ENCODE measurements at regions not wholly inside any gene's neighbourhood (a gene's known extent, or its start where the extent isn't known, plus 50 kb on each side); places are given as distances from the start of the nearest gene placed in this dataset.

GRCh38 chr3:150255826-150256225 lies 152.3 kb upstream of the TSC22D2 start:
- no peak overlapping the region for H3K4me3 Mint-ChIP-seq
- H3K27ac Mint-ChIP-seq: no peak overlapping the region
- H3K36me3 Mint-ChIP-seq: no peaks in the 10 kb centered on the region
- H3K27me3 Mint-ChIP-seq: peaks cover 4% of the 10 kb centered on the region
- peaks cover 0 to 2% (median 0%) of the 10 kb centered on the region in 3 donors for H3K4me1 Mint-ChIP-seq
- peaks cover 0 to 2% (median 0%) of the 10 kb centered on the region in 3 donors for H3K9me3 Mint-ChIP-seq

- peaks cover 0 to 2% (median 0%) of the 10 kb centered on the region in 3 donors for H3K4me1 Mint-ChIP-seq
- H3K27ac Mint-ChIP-seq: no peak overlapping the region
- peaks cover 4% of the 10 kb centered on the region for H3K27me3 Mint-ChIP-seq
- H3K4me3 Mint-ChIP-seq: no peak overlapping the region
- H3K36me3 Mint-ChIP-seq: peaks cover 2% of the 10 kb centered on the region
- H3K9me3 Mint-ChIP-seq: peaks cover 0 to 2% (median 0%) of the 10 kb centered on the region in 3 donors
These were observed 152.7 kb upstream of the TSC22D2 start for GRCh38 chr3:150255413-150255812.

DNA sequence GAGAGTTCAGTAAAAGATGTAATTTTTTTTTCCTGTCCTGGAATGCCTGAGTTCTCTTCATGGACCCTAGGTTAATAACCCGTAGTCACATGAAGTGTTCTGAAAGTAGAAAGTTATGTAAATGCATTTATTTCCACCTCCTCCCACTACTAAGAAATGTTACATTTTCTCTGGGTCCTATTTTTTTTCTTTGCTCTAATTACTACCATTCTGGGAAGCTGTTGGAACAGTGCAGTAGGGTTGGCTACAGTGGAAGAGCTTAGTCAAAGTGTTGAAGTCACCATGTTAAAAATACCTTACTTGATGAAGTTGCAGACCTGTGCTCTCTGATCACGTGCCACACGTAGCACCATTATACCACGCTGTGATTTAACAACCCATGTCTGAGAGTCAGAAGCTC lies 153.8 kb upstream of the TSC22D2 start:
- Mint-ChIP-seq H3K4me3 (no peak overlapping the region), H3K4me1 (peaks cover 0 to 2% (median 0%) of the 10 kb centered on the region in 3 donors), H3K27me3 (peaks cover 4% of the 10 kb centered on the region), H3K27ac (no peak overlapping the region), H3K36me3 (peaks cover 2% of the 10 kb centered on the region), H3K9me3 (peaks cover 0 to 2% (median 0%) of the 10 kb centered on the region in 3 donors)

- Mint-ChIP-seq H3K27me3 (peaks cover 4% of the 10 kb centered on the region), H3K9me3 (peaks cover 0 to 2% (median 0%) of the 10 kb centered on the region in 3 donors), H3K4me1 (peaks cover 0 to 2% (median 0%) of the 10 kb centered on the region in 3 donors), H3K27ac (no peak overlapping the region), H3K4me3 (no peak overlapping the region), H3K36me3 (peaks cover 2% of the 10 kb centered on the region)
These were observed 154.5 kb upstream of the TSC22D2 start for GRCh38 chr3:150253622-150254021.

DNA sequence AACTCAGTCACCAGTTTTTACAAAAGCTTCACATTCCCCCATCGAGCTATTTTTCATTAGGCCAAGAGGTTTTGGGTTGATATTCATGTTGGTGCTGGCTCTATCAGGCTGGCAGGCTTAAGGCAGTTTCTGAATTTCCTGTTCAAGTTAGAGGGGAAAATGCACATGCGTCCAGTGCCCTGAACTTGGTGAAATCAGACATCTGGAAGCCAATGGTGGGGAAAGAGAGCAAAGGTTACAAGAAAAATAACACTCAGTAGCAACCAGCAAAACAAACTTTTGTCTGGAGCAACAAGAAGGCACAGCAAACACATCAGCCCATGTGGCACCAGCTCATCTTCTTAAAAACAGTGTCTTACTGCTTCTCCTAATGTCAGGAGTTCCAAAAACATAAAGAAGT lies 155.6 kb upstream of the TSC22D2 start:
- H3K27ac Mint-ChIP-seq: no peak overlapping the region
- peaks cover 0 to 5% (median 4%) of the 10 kb centered on the region in 3 donors for H3K4me1 Mint-ChIP-seq
- H3K27me3 Mint-ChIP-seq: peaks cover 10% of the 10 kb centered on the region
- H3K36me3 Mint-ChIP-seq: peaks cover 2% of the 10 kb centered on the region
- H3K9me3 Mint-ChIP-seq: no peaks in the 10 kb centered on the region
- no peak overlapping the region for H3K4me3 Mint-ChIP-seq

DNA sequence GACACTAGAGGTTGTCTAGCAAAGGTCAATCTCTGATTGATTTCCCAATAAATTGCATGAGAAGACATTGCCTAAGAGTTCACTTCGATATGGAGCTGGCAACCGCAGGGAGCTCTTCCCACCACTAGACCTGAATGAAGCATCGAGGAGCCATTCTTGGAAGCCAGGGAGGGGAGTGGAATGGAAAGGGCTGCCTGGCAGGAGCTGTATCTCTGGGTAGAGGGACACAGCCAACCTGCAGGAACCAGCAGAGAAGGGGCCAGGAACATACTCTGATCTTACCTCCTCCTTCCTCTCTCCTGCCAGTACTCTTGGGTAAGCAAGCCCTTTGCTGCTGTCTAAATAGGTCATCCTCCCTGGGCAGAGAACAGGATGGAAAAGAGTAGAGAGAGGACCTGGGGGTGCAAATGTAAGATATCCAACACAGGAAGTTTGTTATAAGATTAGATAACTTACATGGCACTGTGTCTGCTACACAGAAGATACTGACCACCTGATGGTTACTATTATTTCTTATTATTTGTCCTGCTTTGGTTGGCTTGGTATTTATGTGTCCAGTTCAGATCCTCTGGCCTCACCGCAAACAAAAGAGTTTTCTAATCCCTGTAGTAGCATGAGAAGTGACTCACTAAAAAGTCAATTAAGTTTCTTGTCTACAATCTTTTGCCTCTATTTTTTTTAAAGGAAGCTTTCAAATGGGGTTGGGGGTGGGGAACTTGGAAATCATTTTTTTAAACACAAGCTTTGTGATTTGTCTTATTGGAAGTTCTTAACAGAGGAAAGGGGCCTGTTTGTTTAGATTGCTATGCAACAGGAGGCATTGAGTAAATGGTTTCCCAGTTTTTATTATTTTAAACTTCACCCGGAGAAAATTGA lies 156.7 kb upstream of the TSC22D2 start:
- Mint-ChIP-seq H3K4me3 (no peak overlapping the region), H3K9me3 (no peaks in the 10 kb centered on the region), H3K27me3 (peaks cover 8% of the 10 kb centered on the region), H3K4me1 (peaks cover 0 to 5% (median 4%) of the 10 kb centered on the region in 3 donors), H3K27ac (no peak overlapping the region), H3K36me3 (peaks cover 2% of the 10 kb centered on the region)

- H3K36me3 Mint-ChIP-seq: peaks cover 2% of the 10 kb centered on the region
- H3K27ac Mint-ChIP-seq: no peak overlapping the region
- peaks cover 13% of the 10 kb centered on the region for H3K27me3 Mint-ChIP-seq
- no peak overlapping the region for H3K4me3 Mint-ChIP-seq
- no peaks in the 10 kb centered on the region for H3K9me3 Mint-ChIP-seq
- peaks cover 0 to 5% (median 3%) of the 10 kb centered on the region in 3 donors for H3K4me1 Mint-ChIP-seq
These were observed 158.2 kb upstream of the TSC22D2 start for GRCh38 chr3:150249779-150250470.

DNA sequence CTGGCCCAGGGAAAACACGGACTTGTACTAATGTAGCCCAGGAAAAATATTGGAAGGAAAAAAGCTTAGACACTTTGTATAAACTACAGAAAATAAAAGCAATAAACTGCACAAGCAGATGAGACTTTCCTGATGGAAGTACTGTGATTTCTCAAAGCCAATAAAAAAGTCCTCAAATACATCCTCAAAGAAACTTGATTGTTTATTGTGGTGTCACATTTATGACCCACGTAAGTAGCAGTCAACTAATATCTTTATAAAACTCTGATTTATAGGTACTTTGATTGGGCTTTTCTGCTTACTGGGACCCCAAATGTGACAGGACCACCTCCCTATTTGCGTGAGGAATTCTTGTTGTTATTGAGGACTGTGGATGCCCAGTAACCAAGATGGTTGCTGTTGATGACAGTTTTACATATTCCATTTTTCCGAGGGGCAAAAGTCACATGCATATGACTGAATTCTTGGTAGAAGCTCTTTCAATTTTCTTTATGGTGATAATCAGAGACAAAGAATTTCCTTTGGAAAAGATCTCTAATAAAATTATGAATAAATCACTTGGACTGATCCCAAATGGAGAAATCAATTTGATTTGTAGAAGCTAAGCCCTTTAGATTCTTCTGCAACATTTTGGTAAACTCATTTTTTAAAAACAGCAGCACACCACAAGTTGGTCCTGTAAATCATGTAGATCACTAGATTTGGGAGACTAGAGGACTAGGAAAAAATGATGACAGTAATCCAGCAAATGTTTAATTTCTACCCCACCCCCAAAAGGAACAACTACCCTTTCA lies 159.0 kb upstream of the TSC22D2 start:
- H3K27ac Mint-ChIP-seq: no peak overlapping the region
- H3K4me1 Mint-ChIP-seq: peaks cover 0 to 5% (median 4%) of the 10 kb centered on the region in 3 donors
- H3K9me3 Mint-ChIP-seq: no peaks in the 10 kb centered on the region
- peaks cover 2% of the 10 kb centered on the region for H3K36me3 Mint-ChIP-seq
- H3K27me3 Mint-ChIP-seq: peaks cover 13% of the 10 kb centered on the region
- H3K4me3 Mint-ChIP-seq: no peak overlapping the region

GRCh38 chr3:150248116-150248887 lies 159.8 kb upstream of the TSC22D2 start:
- Mint-ChIP-seq H3K9me3 (no peaks in the 10 kb centered on the region), H3K4me1 (peaks cover 0 to 5% (median 4%) of the 10 kb centered on the region in 3 donors), H3K27ac (no peak overlapping the region), H3K36me3 (peaks cover 2% of the 10 kb centered on the region), H3K27me3 (peaks cover 13% of the 10 kb centered on the region), H3K4me3 (no peak overlapping the region)

DNA sequence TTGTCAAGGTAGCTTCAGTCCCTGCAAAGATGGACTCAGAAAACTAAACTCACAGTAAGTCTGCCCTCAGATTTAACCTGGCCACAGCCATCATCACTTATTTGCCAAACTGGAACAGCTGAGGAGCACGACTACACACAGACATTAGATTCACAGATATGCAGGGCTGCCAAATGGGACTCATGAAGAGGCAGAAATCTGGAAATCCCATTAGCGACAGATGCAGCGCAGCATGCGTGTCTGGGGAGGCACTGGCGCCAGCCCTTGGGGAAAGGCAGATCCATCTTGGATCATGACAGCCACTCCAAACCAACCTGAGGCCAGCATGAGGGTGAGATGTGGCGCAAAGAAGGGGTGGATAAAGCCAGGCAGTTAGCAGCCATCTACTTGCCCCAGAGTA lies 160.7 kb upstream of the TSC22D2 start:
- Mint-ChIP-seq H3K9me3 (no peaks in the 10 kb centered on the region), H3K27ac (no peak overlapping the region), H3K4me3 (no peak overlapping the region), H3K36me3 (peaks cover 2% of the 10 kb centered on the region), H3K4me1 (peaks cover 0 to 5% (median 4%) of the 10 kb centered on the region in 3 donors), H3K27me3 (peaks cover 14% of the 10 kb centered on the region)

GRCh38 chr3:150243466-150243865 lies 164.6 kb upstream of the TSC22D2 start:
- H3K27ac Mint-ChIP-seq: no peak overlapping the region
- no peak overlapping the region for H3K4me3 Mint-ChIP-seq
- peaks cover 14% of the 10 kb centered on the region for H3K27me3 Mint-ChIP-seq
- H3K36me3 Mint-ChIP-seq: no peaks in the 10 kb centered on the region
- no peaks in the 10 kb centered on the region for H3K9me3 Mint-ChIP-seq
- peaks cover 0 to 5% (median 4%) of the 10 kb centered on the region in 3 donors for H3K4me1 Mint-ChIP-seq

- Mint-ChIP-seq H3K4me3 (no peak overlapping the region), H3K9me3 (no peaks in the 10 kb centered on the region), H3K36me3 (no peaks in the 10 kb centered on the region), H3K27me3 (peaks cover 8% of the 10 kb centered on the region), H3K4me1 (peaks cover 0 to 1% (median 0%) of the 10 kb centered on the region in 3 donors), H3K27ac (no peak overlapping the region)
These were observed 165.7 kb upstream of the TSC22D2 start for GRCh38 chr3:150242220-150242936.

- Mint-ChIP-seq H3K27me3 (peaks cover 7% of the 10 kb centered on the region), H3K4me3 (no peak overlapping the region), H3K36me3 (no peaks in the 10 kb centered on the region), H3K9me3 (no peaks in the 10 kb centered on the region), H3K4me1 (peaks cover 0 to 1% (median 0%) of the 10 kb centered on the region in 3 donors), H3K27ac (no peak overlapping the region)
These were observed 167.2 kb upstream of the TSC22D2 start for GRCh38 chr3:150240891-150241290.

GRCh38 chr3:150239766-150240165 lies 168.3 kb upstream of the TSC22D2 start:
- Mint-ChIP-seq H3K27me3 (peaks cover 1% of the 10 kb centered on the region), H3K4me1 (peaks cover 0 to 1% (median 0%) of the 10 kb centered on the region in 3 donors), H3K9me3 (no peaks in the 10 kb centered on the region), H3K36me3 (no peaks in the 10 kb centered on the region), H3K4me3 (no peak overlapping the region), H3K27ac (no peak overlapping the region)
